Uterus (tissue), 2 donors: ENCODE measurements at regions not wholly inside any gene's neighbourhood (a gene's known extent, or its start where the extent isn't known, plus 50 kb on each side); places are given as distances from the start of the nearest gene placed in this dataset.

Experiments
- POLR2A ChIP-seq, 2 donors: fragments of 450-650 bp; IDR thresholded peaks; one replicate each; pipeline ENCODE4 v1.6.1; 2016; ENCODE audit warnings: antibody characterized with exemption in 2 of 2, mild to moderate bottlenecking in 1 of 2, moderate library complexity in 1 of 2
- TF ChIP-seq, protein P1 (sequence below), 4 experiments: fragments of 200-600 bp in 2 of 4; fragments of 450-650 bp in 2 of 4; sonication (generic) in 2 of 4; IDR thresholded peaks; one replicate each; pipeline ENCODE4 v1.5.1; 2016 to 2019; ENCODE audit warnings: antibody characterized with exemption in 4 of 4, mild to moderate bottlenecking in 2 of 4, moderate library complexity in 1 of 4

DNA sequence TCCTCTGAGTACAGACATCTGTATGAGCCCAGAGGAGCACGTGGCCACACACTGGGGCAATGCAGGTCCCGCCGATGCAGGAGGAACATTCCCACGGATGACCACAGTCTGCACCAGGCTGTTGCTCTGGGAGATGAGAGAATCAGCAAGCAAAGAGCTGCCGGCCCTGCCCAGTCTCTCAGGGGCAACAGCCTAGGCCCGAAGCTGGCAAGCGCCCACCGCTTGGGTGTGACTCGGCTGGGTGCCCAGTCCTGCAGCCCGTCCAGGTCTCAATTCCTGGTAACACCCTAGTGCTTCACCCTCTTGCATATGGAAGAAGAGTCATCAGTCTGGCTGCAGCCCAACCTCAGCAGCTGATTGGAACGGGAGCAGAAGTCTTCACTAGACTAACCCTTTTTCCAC, 153.7 kb upstream of the HES1 start:
- TF ChIP-seq POLR2A (IDR thresholded peaks at IDR 0.05): no peak
- TF ChIP-seq, protein P1, sequence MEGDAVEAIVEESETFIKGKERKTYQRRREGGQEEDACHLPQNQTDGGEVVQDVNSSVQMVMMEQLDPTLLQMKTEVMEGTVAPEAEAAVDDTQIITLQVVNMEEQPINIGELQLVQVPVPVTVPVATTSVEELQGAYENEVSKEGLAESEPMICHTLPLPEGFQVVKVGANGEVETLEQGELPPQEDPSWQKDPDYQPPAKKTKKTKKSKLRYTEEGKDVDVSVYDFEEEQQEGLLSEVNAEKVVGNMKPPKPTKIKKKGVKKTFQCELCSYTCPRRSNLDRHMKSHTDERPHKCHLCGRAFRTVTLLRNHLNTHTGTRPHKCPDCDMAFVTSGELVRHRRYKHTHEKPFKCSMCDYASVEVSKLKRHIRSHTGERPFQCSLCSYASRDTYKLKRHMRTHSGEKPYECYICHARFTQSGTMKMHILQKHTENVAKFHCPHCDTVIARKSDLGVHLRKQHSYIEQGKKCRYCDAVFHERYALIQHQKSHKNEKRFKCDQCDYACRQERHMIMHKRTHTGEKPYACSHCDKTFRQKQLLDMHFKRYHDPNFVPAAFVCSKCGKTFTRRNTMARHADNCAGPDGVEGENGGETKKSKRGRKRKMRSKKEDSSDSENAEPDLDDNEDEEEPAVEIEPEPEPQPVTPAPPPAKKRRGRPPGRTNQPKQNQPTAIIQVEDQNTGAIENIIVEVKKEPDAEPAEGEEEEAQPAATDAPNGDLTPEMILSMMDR (IDR thresholded peaks at IDR 0.05): no peak
